ENCODE measurements at regions not wholly inside any gene's neighbourhood (a gene's known extent, or its start where the extent isn't known, plus 50 kb on each side); places are given as distances from the start of the nearest gene placed in this dataset.
"Not testable (repeated sequence)": the region's sequence is repeated elsewhere in the genome, so short reads cannot be mapped to it uniquely, and the experiment has no call there.

DNA sequence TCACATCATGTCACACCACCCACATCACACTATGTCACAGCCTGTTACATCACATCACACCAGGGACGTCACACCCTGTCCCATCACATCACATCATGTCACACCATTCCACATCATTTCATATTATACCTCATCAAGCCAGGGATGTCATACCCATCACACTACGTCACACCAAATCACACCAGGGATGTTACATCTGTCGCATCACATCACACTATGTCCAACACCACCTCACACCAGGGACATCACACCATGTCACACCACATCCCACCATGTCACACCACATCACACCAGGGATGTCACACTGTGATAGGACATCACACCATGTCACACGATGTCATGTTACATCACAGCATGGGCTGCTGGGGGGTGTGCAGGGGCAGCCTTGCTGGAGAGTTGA lies 110.6 kb downstream of the TMEM121 start:
- Histone ChIP-seq H2AFZ (ENCODE audit: low read length) (no peak overlapping the region), H3K9ac (ENCODE audit: low read length) (no peak overlapping the region), H3K9me2 (replicated peaks; ENCODE audit: low read length) (no peaks in the 10 kb centered on the region), H3K4me1 (ENCODE audit: insufficient read depth, low read length) (no peaks in the 10 kb centered on the region), H3K9me3 (ENCODE audit: low read length) (no peaks in the 10 kb centered on the region), H3F3A (ENCODE audit: low read length, unreplicated experiment) (no peaks in the 10 kb centered on the region), H3K79me2 (ENCODE audit: low read length) (no peaks in the 10 kb centered on the region), H3K4me2 (ENCODE audit: low read length) (no peak overlapping the region), H3K36me3 (ENCODE audit: low read depth, low read length) (no peaks in the 10 kb centered on the region), H4K20me1 (ENCODE audit: low read length) (no peaks in the 10 kb centered on the region), H3K27me3 (ENCODE audit: low read length) (no peaks in the 10 kb centered on the region), H3K4me3 (ENCODE audit: low read length) (no peak overlapping the region), H3K27ac (ENCODE audit: low read length) (no peak overlapping the region)
- DNase-seq, result no peak
- ATAC-seq, result no peak
- intact Hi-C loops (cut with micrococcal nuclease), result no loop called here
- TF ChIP-seq, protein P1, sequence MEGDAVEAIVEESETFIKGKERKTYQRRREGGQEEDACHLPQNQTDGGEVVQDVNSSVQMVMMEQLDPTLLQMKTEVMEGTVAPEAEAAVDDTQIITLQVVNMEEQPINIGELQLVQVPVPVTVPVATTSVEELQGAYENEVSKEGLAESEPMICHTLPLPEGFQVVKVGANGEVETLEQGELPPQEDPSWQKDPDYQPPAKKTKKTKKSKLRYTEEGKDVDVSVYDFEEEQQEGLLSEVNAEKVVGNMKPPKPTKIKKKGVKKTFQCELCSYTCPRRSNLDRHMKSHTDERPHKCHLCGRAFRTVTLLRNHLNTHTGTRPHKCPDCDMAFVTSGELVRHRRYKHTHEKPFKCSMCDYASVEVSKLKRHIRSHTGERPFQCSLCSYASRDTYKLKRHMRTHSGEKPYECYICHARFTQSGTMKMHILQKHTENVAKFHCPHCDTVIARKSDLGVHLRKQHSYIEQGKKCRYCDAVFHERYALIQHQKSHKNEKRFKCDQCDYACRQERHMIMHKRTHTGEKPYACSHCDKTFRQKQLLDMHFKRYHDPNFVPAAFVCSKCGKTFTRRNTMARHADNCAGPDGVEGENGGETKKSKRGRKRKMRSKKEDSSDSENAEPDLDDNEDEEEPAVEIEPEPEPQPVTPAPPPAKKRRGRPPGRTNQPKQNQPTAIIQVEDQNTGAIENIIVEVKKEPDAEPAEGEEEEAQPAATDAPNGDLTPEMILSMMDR (conservative IDR thresholded peaks at IDR 0.05; ENCODE audit: low read depth, low read length), result no peak
- TF ChIP-seq EZH2 (IDR thresholded peaks at IDR 0.05; ENCODE audit: low read length, unreplicated experiment) (no peak), EZH2phosphoT487 (IDR thresholded peaks at IDR 0.05; ENCODE audit: borderline replicate concordance, low read length) (no peak)
- no TSS peak for BruUV-seq (replicated peaks)
- POLR2A ChIA-PET (ENCODE audit: unreplicated experiment), result no interaction called here
- CTCF ChIA-PET, result no interaction called here

DNA sequence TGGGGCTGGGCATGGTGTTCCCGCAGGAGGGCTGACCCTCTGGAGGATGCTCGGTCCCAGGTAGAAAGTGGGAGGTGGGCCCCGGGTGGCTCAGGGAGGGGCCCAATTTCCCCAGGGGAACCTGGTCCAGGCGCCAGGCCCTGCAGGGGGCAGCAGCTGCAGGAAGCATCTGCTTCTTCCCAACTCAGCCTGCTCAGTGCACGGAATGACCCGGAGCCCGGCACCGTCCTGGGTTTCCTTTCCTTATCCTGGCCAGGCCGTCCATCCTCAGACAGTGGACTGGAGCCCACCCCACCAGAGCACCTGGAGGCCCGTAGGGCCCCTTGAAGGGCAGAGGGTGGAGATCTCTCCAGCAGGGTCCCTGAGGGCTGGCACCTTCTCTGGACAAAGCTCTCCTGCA lies 111.0 kb downstream of the TMEM121 start:
- intact Hi-C loops (cut with micrococcal nuclease); H3K4me3 ChIP-seq (ENCODE audit: low read length); H3K9me3 ChIP-seq (ENCODE audit: low read length); DNase-seq; H3K4me2 ChIP-seq (ENCODE audit: low read length); CTCF ChIA-PET; H2AFZ ChIP-seq (ENCODE audit: low read length); H3K27ac ChIP-seq (ENCODE audit: low read length); H3K9me2 ChIP-seq (replicated peaks; ENCODE audit: low read length); H3K27me3 ChIP-seq (ENCODE audit: low read length); H3K36me3 ChIP-seq (ENCODE audit: low read depth, low read length); BruUV-seq (replicated peaks); H3K4me1 ChIP-seq (ENCODE audit: insufficient read depth, low read length); H3K9ac ChIP-seq (ENCODE audit: low read length); H4K20me1 ChIP-seq (ENCODE audit: low read length); H3K79me2 ChIP-seq (ENCODE audit: low read length); POLR2A ChIA-PET (ENCODE audit: unreplicated experiment); H3F3A ChIP-seq (ENCODE audit: low read length, unreplicated experiment); ATAC-seq: not testable (repeated sequence)

DNA sequence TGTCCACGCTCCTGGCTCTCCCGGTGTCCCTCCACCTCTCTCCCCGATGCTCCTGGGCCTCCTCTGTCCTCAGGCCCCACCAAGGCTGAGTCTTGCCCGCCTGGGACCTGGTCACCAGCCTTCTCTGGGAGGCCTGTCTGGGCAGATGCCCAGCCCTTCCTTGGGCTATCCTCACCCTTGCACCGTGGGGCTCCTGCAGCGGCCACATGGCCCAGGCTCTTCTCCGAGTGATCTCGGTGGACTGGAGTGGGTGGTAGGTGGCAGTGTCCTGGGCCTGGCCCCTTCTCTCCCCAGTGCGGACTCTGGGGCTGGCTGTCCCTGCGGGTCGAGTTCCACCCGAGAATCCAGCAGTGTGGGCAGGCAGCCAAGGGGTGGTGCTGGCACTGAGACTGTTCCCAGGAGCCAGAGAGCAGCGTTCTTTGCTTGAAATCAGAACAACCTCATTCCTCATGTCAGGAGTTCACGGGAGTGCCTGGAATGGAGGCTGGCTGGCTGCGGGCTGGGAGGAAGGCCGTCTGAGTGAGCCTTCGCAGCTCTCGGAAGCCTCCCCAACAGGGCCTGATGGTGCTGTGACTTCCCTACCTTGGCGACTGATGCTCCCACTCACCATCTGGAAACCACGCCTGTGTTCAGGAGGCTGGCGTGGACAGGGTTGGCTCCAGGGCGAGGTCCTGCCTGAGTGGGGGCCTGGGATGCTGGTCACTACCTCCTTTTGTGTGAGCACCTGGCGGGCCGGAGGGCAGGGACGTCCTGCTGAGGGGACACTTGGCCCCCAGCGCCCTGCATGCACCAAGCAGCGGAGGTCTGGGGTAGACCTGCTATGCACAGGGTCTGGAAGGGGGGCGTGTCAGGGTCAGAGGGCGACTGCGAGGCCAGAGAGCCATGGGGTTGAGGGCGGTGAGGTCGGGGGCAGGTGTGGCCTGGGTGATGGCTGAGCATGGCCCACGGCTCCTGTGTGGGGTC lies 113.9 kb downstream of the TMEM121 start:
- H4K20me1 ChIP-seq (ENCODE audit: low read length); POLR2A ChIA-PET (ENCODE audit: unreplicated experiment); H3K9me3 ChIP-seq (ENCODE audit: low read length); H3K4me1 ChIP-seq (ENCODE audit: insufficient read depth, low read length); CTCF ChIA-PET; H3K79me2 ChIP-seq (ENCODE audit: low read length); DNase-seq; H3K9me2 ChIP-seq (replicated peaks; ENCODE audit: low read length); BruUV-seq (replicated peaks); H3K36me3 ChIP-seq (ENCODE audit: low read depth, low read length); intact Hi-C loops (cut with micrococcal nuclease); H3K4me3 ChIP-seq (ENCODE audit: low read length); ATAC-seq; H3K27ac ChIP-seq (ENCODE audit: low read length); H2AFZ ChIP-seq (ENCODE audit: low read length); H3K9ac ChIP-seq (ENCODE audit: low read length); H3K4me2 ChIP-seq (ENCODE audit: low read length); H3K27me3 ChIP-seq (ENCODE audit: low read length); H3F3A ChIP-seq (ENCODE audit: low read length, unreplicated experiment): not testable (repeated sequence)
